ENCODE measurements at regions not wholly inside any gene's neighbourhood (a gene's known extent, or its start where the extent isn't known, plus 50 kb on each side); places are given as distances from the start of the nearest gene placed in this dataset.

DNA sequence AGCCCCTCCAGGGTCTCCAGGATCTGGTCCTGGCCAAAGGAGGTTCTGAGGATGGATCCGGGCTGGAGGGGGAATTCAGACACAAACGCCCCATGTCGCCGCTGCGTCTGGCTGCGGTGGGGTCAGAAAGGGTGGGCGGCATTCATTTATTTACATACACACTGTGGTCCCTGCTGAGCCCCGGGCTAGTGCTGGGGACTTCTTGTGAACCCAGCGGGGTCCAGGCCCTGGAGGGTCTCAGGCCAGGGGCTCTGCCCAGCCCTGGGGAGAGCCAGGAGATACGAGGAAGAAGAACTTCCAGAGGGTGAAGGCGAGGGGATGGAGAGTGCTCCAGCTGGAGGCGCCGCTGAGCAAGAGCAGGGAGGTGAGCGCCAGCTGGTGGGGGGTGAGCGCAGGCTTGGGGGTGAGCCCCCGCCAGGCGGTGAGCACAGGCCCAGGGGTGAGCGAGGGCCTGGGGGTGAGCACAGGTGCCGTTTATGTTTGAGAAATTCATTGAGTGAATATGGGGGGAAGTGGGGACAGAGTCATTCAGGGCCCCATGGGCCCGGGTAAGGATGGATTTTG, 68.1 kb downstream of the NCOR2 start:
- DNase-seq: no peak
- ATAC-seq: no peak
- Histone ChIP-seq H3K36me3 (ENCODE audit: control insufficient read depth, insufficient read depth, low read length) (no peaks in the 10 kb centered on the region), H3K27me3 (ENCODE audit: control insufficient read depth, insufficient read depth, low read length) (no peaks in the 10 kb centered on the region), H3K27ac (ENCODE audit: low read length) (no peak overlapping the region), H3K4me3 (ENCODE audit: low read length) (no peak overlapping the region), H3K4me1 (ENCODE audit: control insufficient read depth, insufficient read depth, low read length) (peaks cover 19% of the 10 kb centered on the region), H3K9me3 (ENCODE audit: control insufficient read depth, insufficient read depth, low read length) (no peaks in the 10 kb centered on the region)
- intact Hi-C loops (cut with micrococcal nuclease): no loop called here
- WGBS (ENCODE audit: insufficient coverage): 94% methylated on average over 20 of the region's 20 CpGs
- H3K9me3 Mint-ChIP-seq: no peaks in the 10 kb centered on the region
- peaks cover 15 to 55% of the 10 kb centered on the region in 2 donors for H3K4me1 Mint-ChIP-seq
- TF ChIP-seq, protein P1, sequence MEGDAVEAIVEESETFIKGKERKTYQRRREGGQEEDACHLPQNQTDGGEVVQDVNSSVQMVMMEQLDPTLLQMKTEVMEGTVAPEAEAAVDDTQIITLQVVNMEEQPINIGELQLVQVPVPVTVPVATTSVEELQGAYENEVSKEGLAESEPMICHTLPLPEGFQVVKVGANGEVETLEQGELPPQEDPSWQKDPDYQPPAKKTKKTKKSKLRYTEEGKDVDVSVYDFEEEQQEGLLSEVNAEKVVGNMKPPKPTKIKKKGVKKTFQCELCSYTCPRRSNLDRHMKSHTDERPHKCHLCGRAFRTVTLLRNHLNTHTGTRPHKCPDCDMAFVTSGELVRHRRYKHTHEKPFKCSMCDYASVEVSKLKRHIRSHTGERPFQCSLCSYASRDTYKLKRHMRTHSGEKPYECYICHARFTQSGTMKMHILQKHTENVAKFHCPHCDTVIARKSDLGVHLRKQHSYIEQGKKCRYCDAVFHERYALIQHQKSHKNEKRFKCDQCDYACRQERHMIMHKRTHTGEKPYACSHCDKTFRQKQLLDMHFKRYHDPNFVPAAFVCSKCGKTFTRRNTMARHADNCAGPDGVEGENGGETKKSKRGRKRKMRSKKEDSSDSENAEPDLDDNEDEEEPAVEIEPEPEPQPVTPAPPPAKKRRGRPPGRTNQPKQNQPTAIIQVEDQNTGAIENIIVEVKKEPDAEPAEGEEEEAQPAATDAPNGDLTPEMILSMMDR (IDR thresholded peaks at IDR 0.05): no peak
- H3K27me3 Mint-ChIP-seq (ENCODE audit: low read depth in 2 of 2): no peaks in the 10 kb centered on the region
- H3K36me3 Mint-ChIP-seq: no peaks in the 10 kb centered on the region
- H3K27ac Mint-ChIP-seq: peak overlapping the region in 1 of 2 donors; percentile 1
- no peak overlapping the region for H3K4me3 Mint-ChIP-seq

DNA sequence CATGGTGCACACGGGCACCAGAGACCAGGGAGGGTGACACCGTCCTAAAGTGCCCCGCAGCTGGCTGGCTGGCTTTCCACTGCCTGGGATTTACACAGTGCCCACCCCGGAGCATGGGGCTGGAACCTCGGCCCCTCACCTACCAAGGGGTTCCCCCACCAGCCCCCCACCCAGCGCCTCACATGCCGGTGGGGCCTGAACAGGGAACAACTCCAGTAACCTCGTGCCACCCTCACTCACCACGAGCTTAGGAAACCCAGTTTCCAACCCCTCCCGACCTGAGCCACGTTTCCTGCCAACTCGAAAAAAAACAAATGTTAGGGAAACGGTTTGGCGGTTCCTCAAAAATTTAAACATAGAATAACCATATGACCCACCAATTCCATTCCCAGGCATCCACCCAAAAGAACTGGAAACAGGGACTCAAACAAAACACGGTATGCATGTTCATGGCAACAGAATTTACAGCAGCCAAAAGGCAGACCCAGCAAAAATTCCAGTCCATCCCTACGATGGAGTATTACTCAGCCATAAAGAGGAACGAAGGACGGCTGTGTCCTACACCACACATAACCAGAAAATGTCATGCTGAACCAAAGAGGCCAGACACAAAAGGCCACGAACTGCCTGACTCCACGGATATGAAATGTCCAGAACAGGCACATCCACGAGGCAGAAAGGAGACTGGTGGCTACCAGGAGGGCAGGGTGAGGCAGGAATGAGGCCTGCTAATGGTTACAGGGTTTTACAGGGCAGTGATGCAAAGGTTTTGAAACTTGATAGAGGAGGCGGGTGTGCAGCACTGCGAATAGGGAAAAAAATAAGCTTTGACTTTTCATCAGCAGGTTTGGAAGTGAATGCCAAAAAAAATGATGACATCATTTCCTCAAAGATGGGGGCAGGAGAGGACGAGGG, 68.9 kb downstream of the NCOR2 start:
- no peak overlapping the region for H3K27ac ChIP-seq (ENCODE audit: low read length)
- H3K4me3 ChIP-seq (ENCODE audit: low read length): no peak overlapping the region
- no peaks in the 10 kb centered on the region for H3K9me3 Mint-ChIP-seq
- H3K4me1 ChIP-seq (ENCODE audit: control insufficient read depth, insufficient read depth, low read length): peaks cover 26% of the 10 kb centered on the region
- intact Hi-C loops (cut with micrococcal nuclease): no loop called here
- H3K4me1 Mint-ChIP-seq: peaks cover 22 to 58% of the 10 kb centered on the region in 2 donors
- ATAC-seq: no peak
- 60% methylated on average over 24 of the region's 24 CpGs for WGBS (ENCODE audit: insufficient coverage)
- TF ChIP-seq, protein P1 (IDR thresholded peaks at IDR 0.05): no peak
- H3K27ac Mint-ChIP-seq: peak overlapping the region in 1 of 2 donors; percentile 1
- H3K9me3 ChIP-seq (ENCODE audit: control insufficient read depth, insufficient read depth, low read length): no peaks in the 10 kb centered on the region
- H3K36me3 ChIP-seq (ENCODE audit: control insufficient read depth, insufficient read depth, low read length): no peaks in the 10 kb centered on the region
- H3K27me3 Mint-ChIP-seq (ENCODE audit: low read depth in 2 of 2): no peaks in the 10 kb centered on the region
- H3K27me3 ChIP-seq (ENCODE audit: control insufficient read depth, insufficient read depth, low read length): no peaks in the 10 kb centered on the region
- no peak for DNase-seq
- no peak overlapping the region for H3K4me3 Mint-ChIP-seq
- H3K36me3 Mint-ChIP-seq: no peaks in the 10 kb centered on the region

DNA sequence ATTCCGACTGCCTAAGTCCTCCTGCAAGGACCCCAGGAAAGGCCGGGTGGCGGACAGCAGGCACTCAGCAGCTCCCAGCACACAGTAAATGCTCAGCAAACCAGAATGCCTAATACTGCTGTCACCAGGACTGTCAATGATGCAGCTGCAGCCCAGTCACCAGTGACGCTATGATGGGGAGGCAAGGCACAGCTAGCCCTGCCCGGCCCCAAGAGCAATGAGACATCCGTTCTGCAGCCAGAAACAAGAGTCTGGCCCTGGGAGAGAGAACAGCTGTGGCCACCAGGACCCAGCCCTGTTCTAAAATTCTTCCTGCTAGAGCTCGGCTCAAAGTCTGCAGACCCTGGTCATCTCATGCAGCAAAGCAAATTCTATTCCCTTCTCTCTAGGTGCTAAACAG, 69.8 kb downstream of the NCOR2 start:
- Histone ChIP-seq H3K36me3 (ENCODE audit: control insufficient read depth, insufficient read depth, low read length) (no peaks in the 10 kb centered on the region), H3K27me3 (ENCODE audit: control insufficient read depth, insufficient read depth, low read length) (no peaks in the 10 kb centered on the region), H3K4me1 (ENCODE audit: control insufficient read depth, insufficient read depth, low read length) (peaks cover 32% of the 10 kb centered on the region), H3K27ac (ENCODE audit: low read length) (no peak overlapping the region), H3K4me3 (ENCODE audit: low read length) (no peak overlapping the region), H3K9me3 (ENCODE audit: control insufficient read depth, insufficient read depth, low read length) (no peaks in the 10 kb centered on the region)
- H3K4me1 Mint-ChIP-seq: peaks cover 29 to 61% of the 10 kb centered on the region in 2 donors
- no peak overlapping the region for H3K4me3 Mint-ChIP-seq
- WGBS (ENCODE audit: insufficient coverage): 80% methylated on average over 7 of the region's 7 CpGs
- no peaks in the 10 kb centered on the region for H3K27me3 Mint-ChIP-seq (ENCODE audit: low read depth in 2 of 2)
- intact Hi-C loops (cut with micrococcal nuclease): no loop called here
- H3K9me3 Mint-ChIP-seq: no peaks in the 10 kb centered on the region
- TF ChIP-seq, protein P1 (IDR thresholded peaks at IDR 0.05): no peak
- no peak for DNase-seq
- no peak overlapping the region for H3K27ac Mint-ChIP-seq
- no peak for ATAC-seq
- no peaks in the 10 kb centered on the region for H3K36me3 Mint-ChIP-seq
